Smooth muscle cell of the brain vasculature (primary cell): ENCODE measurements at regions not wholly inside any gene's neighbourhood (a gene's known extent, or its start where the extent isn't known, plus 50 kb on each side); places are given as distances from the start of the nearest gene placed in this dataset.
A peak's percentile ranks its signal among the peaks of the same experiment; 100 is the strongest.
"Not testable (repeated sequence)": the region's sequence is repeated elsewhere in the genome, so short reads cannot be mapped to it uniquely, and the experiment has no call there.

Source experiments
- DNase-seq: peaks from one replicate; pipeline ENCODE4 v3.0.0-alpha.2; 2012; ENCODE audit warnings: low read depth, low spot score

DNA sequence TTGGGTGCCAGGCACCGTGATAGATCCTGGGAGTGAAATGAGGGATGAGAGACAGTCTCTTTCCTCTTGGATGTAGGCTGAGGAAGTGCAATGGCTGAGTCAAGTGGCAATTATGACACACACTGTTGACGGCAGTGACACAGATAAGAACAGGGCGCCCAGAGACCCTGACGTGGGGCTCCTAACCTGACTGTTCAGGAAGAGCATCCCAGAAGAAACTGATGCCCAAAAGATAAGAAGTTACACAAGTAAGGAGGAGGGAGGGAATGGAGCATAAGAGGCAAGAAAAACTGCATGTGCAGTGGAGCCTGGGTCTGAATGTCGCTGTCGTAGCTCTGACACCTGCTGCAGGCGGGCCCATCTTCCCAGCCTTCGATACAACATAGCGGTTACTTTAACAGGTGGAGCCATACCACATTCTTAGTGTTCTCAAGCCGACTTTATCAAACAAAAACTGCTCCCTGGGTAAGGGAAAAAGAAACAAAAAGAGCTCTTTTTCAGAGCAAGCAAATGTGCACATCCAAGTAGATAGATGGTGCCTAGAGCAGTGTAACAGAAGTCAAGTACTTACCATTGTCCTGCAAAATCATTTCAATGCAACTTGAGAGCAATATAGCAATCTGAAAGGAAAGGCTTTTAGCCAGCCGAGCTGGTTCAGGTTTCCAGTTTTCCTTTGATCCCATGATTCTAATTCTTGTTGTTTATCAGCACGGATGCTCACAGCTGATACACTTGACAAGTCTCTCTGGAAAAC lies 463.9 kb upstream of the JARID2 start:
- no peak for DNase-seq

DNA sequence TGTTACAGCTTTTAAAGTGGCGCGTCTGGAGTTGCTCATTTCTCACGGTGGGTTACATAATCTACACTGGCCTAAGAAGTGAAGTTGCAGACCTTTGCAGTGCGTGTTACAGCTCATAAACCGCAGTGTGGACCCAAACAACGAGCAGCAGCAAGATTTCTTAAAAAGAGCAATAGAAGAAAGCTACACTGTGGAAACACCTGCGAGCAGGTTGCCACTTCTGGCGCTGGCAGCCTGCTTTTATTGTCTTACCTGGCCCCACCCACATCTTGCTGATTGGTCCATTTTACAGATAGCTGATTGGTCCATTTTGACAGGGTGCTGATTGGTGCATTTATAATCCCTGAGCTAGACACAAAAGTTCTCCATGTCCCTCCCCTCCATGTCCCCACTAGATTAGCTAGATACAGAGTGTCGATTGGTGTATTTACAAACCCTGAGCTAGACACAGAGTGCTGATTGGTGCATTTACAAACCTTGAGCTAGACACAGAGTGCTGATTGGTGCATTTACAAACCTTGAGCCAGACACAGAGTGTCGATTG lies 462.9 kb upstream of the JARID2 start:
- DNase-seq, result not testable (repeated sequence)

DNA sequence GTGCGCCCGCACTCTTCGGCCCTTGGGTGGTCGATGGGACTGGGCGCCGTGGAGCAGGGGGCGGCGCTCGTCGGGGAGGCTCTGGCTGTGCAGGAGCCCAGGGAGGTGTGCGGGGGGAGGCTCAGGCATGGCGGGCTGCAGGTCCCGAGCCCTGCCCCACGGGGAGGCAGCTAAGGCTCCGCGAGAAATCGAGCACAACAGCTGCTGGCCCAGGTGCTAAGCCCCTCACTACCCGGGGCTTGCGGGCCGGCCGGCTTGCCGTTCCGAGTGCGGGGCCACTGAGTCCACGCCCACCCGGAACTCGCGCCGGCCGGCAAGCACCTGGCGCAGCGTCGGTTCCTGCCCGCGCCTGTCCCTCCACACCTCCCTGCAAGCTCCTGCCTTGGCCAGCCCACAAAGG lies 462.3 kb upstream of the JARID2 start:
- DNase-seq, result no peak

DNA sequence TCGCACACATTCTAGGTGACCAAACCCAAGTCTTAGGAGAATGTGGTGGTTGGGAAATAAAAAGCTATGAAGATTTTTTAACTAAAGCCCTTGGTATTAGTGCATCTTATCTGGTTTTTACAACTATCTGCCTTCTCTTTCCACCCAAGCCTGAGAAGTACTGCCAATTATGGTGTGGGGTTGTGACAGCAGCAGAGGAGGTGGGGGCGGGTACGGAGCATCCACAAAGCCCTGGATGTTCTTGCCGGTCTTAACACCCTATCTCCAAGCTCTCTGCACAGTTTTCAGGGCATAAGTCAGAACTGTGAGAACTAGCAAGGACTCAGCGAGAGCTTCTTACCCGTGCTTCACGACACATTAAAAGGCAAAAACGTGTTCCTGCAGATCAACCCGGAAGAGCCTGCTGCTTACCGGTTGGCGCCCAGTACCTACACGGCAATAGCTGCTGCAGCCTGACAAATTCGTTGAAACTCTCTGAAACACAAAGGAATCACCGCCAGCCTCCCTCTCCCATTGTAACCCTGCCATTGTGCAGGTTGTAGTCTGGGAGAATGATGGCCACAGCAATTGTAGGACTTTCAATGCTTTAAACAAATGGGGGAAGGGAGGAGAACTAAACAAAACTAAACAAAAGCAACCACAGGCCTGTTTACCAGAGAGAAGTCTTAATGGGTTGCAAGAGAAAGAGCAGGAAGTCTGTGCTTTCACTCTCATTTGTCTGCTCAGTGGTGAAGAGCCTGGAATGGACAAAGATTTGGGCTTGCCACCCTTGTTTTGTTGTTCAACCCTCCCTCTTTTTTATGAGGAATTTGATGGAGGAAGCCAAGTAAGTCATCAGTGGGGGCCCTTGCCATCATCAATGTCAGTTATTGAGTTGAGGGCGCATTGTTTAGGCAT lies 461.0 kb upstream of the JARID2 start:
- DNase-seq, result no peak

DNA sequence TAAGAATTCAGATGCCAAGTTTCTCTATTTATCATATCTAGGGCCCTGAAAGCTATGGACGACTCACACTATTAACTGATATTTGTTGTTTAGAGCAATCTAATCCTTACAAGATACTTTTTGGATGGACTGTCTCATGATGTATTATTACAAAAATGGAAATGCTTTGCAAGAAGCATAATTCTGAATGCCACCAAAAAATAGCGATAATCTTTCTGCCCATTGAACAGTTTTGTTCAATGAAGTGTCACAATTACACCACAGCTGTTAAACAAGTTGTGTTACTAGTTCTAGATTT lies 460.4 kb upstream of the JARID2 start:
- DNase-seq, result no peak

DNA sequence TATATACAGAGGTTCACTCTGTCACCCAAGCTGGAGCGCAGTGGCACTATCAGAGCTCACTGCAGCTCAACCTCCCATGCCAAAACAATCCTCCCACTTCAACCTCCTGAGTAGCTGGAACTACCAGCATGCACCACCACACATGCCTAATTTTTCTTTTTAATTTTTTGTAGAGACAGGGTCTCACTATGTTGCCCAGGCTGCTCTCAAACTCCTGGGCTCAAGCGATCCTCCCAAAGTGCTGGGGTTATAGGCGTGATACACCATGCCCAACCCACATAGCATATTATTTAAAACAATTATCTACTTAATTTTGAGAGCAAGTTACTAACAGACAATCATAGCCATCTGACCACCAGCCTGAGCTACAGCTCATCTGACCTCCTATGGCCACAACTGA lies 459.9 kb upstream of the JARID2 start:
- no peak for DNase-seq

DNA sequence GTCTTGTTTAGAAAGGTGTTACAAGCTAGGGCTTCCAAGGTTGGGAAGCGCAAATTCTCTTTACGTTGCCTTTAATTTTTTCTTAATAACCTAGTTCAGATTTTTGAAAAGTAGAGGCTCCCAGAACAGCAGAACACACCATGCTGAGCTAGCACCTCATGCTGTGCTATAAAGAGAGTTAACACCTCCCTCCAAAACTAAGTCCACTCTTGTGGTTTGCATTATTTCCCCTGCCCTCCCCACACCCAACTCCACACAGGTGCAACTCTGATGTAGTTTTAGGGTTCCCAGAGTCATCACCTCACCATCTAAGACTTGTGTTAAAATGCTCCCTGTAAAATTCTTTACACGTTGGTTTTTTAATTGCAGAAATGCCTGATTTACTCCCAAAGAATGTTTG lies 459.4 kb upstream of the JARID2 start:
- DNase-seq, result no peak

DNA sequence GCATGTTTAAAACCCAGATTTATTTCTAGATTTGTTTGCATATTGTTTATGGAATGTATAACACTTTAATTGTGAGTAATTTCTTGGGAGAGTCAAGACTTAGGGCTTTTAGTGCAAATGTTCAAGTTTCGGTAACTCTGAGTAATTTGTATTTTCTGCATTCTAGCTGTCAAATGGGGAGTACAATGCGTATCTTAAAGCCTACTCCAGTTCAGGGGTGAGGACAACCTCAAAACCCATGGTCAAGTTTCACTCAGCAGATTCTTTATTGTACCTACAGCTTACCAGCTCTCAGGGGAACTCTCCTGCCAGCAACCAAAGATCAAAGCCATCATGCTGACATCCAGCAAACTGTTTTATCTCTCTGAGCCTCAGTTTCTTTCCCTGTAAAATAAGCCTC lies 458.6 kb upstream of the JARID2 start:
- no peak for DNase-seq

DNA sequence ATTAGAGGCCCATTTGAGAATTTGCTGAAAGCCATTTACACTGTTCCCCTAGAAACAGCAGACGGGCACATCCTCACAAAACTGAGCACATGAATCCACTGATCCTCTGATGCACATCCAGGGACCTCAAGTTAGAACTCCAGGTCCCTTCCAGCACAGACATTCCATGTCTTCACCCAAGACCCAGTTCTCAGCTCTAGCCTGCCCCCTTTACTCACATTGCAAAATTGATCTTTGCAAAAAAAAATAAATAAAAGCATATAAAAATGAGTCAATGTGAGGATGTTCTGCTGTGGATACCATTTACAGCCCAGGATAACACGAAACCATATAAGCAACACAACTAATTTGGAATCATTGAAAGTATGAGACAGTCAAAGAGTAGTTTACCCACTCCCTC lies 458.2 kb upstream of the JARID2 start:
- DNase-seq, result no peak

DNA sequence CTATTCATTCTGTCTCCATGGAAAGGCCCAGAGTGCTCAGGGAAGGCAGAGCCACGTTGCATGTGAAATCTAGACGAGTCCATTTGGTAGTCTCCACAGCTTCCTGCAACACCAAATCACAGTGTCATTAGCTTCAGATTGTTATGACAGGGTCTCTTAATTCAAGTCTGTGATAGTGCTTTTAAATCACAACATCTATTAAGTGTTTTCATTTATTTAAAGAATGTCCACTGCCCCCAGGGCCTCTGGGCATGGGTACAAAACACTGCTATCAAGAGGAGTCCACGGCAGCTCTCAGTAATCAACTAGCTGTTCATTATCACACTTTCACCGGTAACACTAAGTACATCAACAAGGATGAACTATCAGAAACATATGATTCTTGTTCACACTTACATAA lies 455.9 kb upstream of the JARID2 start:
- no peak for DNase-seq

DNA sequence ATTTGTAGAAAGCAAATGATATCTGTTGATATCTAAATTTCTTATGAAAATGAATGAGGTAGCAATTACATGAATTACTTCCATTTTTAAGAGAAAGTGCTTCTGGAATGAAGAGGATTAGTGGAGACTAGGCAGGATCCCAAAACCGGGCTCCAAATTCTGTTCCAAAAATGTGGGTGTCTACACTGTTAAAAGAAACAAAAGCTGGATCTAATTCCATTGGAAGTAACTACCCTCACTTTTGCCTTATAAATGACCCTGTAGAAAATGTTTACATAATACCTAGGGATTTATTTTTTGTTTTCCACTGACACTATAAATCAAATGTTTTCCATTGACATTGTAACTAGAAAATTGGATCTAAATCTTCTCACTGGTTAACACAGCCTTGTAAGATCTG lies 454.9 kb upstream of the JARID2 start:
- DNase-seq, result no peak

DNA sequence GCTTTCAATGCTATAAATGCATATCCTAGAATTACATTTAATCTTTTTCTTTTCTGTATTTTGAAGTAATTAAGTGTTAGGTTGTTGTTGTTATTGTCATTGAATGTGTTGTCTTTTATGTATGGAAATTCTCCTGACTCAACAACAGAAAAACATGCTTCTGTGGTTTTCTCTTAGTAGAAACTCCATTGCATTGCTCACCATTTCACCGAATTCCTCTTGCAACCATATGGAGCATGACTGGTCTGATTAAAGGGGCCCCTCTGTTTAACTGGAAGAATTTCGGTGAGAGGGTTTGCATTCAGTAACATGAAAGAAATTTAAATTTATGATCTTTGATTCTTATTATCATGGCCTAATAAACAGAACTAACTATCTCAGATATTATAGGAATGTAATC lies 454.3 kb upstream of the JARID2 start:
- DNase-seq, result no peak

DNA sequence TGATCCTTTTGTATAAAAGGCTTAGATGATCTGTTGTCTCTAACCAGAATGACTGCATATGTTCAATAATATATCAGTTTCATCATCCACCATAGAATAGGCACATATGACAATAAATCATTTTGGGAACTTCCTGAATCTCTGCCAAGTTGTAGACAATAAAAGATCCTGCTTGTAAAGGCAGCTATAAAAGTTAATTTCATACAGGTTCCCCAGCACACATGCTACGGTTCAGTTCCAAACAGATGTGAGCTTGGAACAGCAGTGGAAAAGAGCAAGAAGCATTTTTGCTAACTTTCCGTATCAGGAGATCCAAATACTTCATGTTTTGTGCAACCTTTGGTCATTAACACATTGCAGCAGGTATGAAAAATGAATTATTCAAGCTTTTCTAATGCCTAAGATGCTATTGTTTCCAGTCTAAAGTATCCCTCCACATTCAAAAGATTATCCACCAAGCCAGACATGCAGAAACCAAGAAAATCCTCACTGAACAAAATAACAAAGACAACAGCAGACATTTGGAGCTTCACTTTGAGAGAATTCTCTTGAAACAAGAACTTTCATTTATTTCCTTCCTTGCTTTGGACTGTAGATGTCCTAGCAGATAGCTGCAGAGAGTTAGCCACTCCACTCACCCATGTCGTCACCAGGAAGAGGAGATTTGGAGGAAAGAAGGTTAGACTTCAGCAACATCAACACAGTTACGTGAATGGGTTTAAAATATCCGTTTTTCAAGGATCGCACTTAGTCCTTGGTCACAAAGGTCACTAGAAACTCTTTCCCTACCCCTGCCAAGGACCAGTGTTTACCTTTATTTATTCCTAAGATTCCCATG lies 453.5 kb upstream of the JARID2 start:
- no peak for DNase-seq

DNA sequence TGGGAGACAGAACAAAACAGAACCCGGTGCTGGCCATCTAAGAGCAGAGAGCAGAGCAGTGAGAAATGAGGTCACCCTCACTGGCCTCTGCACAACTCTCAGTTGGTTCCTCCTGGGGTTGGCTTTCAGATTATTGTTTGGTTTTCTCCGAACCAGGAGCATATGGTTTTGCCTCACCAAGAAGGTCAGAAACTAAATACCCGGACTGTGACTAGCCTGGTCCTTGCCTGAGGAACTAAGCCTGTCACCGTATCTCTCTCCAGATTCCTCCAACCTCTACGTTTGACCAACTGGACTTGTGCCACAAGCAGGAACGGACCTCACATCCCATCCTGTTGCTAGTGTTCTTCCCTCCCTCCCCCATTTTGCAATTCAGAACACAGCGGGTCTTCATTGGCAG lies 450.4 kb upstream of the JARID2 start:
- no peak for DNase-seq

DNA sequence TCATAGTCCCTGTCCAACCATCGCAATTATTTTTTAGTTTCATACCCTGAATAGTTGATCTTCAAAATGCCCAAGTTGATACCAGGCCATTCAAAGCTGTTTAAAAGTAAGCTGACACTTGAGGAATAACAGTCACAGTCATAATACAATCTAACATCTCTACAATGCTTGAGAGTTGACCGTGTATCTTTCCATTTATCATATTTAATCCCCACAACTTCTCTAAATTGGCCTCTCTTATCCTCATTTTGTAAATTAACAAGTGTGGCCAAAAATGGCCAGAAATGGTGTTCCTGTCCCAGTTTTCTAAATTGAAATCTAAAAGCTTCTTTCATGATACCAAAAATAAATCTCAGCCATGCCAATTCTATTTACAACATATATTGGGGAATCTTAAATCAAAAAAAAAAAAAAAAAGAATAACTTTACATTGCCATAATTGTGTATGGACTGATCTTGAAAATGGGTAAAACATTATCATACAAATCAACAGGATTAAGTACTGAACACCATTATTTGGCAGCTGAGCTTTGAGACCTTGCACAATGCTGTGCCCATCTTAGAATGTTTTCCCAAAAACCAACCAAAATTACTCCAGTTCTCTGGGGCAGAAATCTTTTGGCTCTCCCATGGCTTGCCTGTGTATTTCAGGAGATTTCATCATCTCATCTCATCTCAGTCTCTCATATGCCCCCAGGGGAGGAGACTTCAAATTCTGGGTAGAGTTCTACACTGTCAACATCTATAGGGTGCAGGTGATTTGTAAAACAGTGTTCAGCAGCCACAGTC lies 448.7 kb upstream of the JARID2 start:
- no peak for DNase-seq

DNA sequence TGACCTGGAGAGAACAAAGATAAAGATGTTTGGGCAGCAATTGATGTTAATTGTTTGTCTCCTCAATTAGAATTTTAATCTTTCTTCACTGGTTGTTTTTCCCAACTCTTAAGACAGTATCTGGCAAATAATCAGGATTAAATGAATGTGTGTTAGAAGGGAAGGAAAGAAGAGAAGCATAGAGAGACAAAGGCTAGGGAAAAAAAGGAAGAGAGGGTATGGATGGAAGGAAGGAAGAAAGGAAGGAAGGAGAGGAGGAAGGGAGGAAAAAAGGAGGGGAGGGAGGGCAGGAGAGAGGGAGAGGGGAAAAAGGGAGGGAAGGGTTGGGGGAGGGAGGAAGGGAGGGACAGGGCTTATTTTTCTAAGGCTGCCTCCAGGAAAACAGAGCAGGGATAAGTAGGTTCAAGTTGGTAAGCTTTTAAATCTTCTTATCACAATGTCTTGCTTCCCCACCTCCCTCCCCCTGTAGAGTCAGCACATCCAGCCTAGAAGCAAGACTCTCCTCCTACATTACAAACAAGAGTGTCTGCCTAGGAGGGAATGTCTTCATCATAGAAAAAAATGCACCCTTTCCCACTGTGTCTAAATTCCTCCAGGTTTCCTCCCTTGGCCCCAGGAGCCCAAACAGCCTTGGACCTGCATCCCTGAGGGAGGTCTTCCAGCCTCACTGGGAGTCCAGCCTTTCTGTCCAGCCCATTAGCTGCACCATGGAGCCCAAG lies 447.8 kb upstream of the JARID2 start:
- no peak for DNase-seq

DNA sequence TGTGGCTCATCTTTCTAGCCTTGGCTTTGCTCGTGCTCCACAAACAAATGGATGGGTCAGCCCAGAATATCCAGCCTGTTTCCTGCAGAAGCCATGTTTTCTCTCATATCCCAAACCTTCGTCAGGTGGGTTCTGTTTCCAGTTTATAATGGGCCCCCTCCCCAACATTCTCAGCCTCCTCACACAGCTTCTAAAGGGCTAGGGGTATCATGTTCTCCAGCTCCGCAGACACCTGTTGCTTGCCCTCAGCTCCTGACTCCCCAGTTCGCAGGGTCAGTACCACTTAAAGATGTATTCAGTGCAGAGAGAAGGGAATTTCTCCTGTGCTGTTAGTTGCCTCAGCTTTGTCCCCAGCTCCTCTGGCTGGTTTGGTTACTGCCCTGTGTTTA lies 447.3 kb upstream of the JARID2 start:
- no peak for DNase-seq

DNA sequence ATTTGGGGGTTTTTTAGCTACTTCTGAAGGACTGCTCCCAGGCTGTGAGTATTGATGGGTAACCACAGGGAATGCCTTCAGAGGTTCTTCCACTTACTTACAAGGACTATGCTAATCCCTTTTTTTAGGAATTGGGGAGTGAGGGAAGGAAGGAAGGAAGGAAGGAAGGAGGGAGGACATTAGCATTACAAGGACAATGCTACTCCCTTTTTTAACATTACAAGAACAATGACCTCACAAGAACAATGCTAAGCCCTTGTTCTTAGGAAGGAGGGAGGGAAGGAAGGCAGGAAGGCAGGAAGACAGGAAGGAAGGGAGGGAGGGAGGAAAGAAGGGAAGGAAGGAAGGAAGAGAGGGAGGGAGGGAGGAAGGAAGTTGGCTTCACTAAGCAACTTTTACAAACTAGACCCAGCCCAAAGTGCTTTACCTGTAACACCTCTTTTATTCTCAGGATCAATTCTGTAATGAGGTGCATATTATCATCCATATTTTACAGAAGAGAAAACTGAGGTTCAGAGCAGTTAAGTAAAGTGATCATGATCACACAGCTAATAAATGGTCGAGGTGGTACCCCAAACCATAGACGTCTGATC lies 446.8 kb upstream of the JARID2 start:
- DNase-seq, result no peak

DNA sequence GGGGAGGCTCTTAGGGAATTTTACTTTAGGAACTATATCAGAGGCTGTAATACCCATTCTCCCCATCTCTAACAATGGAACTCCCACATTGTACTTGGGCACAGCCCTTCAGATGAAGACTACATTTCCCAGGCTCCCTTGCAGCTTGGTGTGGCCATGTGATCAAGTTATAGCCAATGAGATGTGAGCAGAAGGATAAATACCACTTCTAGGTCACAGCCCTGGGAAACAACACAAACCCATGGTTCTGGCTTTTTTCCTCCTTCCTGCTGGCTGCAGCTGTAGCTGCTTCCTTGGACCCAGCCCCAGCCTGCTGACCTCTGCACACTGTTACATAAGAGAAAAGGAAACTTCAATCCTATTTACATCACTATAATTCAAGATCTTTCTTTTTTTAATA lies 445.9 kb upstream of the JARID2 start:
- DNase-seq, result peak; percentile 77

DNA sequence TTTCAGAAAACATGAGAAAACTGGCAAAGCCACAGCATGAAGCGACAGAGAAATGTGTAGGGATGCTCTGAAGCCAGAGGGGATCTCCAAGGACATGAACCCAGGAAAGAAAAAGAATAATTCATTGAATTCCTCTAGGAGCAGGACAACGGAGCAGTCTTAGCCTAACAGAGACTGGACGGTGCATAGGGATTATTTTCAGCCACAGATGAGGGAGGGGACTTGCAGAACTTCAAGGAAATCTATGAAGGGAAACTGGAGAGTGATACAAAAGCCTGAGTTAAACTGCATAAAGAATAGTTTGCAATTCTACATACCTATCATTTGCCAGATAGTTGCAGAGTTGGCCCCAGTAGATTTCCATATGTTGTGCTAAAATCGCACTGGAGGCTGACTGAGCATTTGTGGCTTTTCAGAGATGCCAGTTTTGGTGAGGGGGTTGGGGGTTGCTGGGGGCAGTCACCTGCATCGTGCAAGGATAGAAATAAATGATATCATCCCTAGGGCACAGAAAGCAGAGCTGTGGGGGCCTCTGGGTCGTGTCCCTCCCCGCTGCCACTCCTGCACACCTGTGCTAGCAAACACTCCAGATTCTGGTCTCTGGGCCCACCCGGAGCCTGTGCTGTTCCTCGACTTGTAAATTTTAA lies 443.2 kb upstream of the JARID2 start:
- DNase-seq, result no peak
